Trophoblast cell (in vitro differentiated cells and primary cell): ENCODE measurements at regions not wholly inside any gene's neighbourhood (a gene's known extent, or its start where the extent isn't known, plus 50 kb on each side); places are given as distances from the start of the nearest gene placed in this dataset.

Experiments used
- DNase-seq, 2 donors: peaks; one replicate each; pipeline ENCODE4 v3.0.0-alpha.2; 2016
- H2AFZ ChIP-seq: 2 replicates; pipeline ENCODE4 v1.6.1; 2013; ENCODE audit warnings: low read length, moderate library complexity, mild to moderate bottlenecking; ENCODE audit not compliant: insufficient read depth, poor library complexity
- H2AK5ac ChIP-seq: 2 replicates; pipeline ENCODE4 v1.6.1; 2013; ENCODE audit warnings: mild to moderate bottlenecking, low read length
- H2BK120ac ChIP-seq: 2 replicates; pipeline ENCODE4 v1.6.1; 2013; ENCODE audit warnings: low read length, mild to moderate bottlenecking, moderate library complexity; ENCODE audit not compliant: insufficient read depth, poor library complexity
- H2BK12ac ChIP-seq: 2 replicates; pipeline ENCODE4 v1.6.1; 2013; ENCODE audit warnings: mild to moderate bottlenecking, low read length, moderate library complexity
- H2BK5ac ChIP-seq: 2 replicates; pipeline ENCODE4 v1.6.1; 2013; ENCODE audit warnings: low read length, low read depth, moderate library complexity, mild to moderate bottlenecking; ENCODE audit not compliant: poor library complexity
- H3K14ac ChIP-seq: 2 replicates; pipeline ENCODE4 v1.6.1; 2013; ENCODE audit warnings: mild to moderate bottlenecking, low read length
- H3K18ac ChIP-seq: 2 replicates; pipeline ENCODE4 v1.6.1; 2013; ENCODE audit warnings: mild to moderate bottlenecking, low read length
- H3K23ac ChIP-seq: 2 replicates; pipeline ENCODE4 v1.6.1; 2013; ENCODE audit warnings: low read length
- H3K27ac ChIP-seq: 2 replicates; pipeline ENCODE4 v1.5.1; 2013; ENCODE audit warnings: low read depth, mild to moderate bottlenecking, inconsistent platforms, low read length, moderate library complexity
- H3K27me3 ChIP-seq: 2 replicates; pipeline ENCODE4 v1.6.1; 2013; ENCODE audit warnings: inconsistent platforms, mild to moderate bottlenecking, low read length, moderate library complexity; ENCODE audit not compliant: insufficient read depth
- H3K36me3 ChIP-seq, 2 experiments: 1 replicate in 1 of 2; 2 replicates in 1 of 2; pipeline ENCODE4 v1.6.1; 2013; ENCODE audit warnings: low read length in 2 of 2, mild to moderate bottlenecking in 2 of 2, moderate library complexity in 1 of 2; ENCODE audit not compliant: insufficient read depth in 2 of 2, control insufficient read depth in 1 of 2
- H3K4ac ChIP-seq: 2 replicates; pipeline ENCODE4 v1.6.1; 2013; ENCODE audit warnings: low read depth, mild to moderate bottlenecking, low read length, moderate library complexity
- H3K4me1 ChIP-seq, 2 experiments: 1 replicate in 1 of 2; 2 replicates in 1 of 2; pipeline ENCODE4 v1.6.1; 2013; ENCODE audit warnings: low read length in 2 of 2, mild to moderate bottlenecking in 2 of 2, moderate library complexity in 1 of 2; ENCODE audit not compliant: insufficient read depth in 2 of 2, control insufficient read depth in 1 of 2
- H3K4me2 ChIP-seq: 2 replicates; pipeline ENCODE4 v1.6.1; 2013; ENCODE audit warnings: inconsistent platforms, mild to moderate bottlenecking, low read length, moderate library complexity
- H3K4me3 ChIP-seq: 2 replicates; pipeline ENCODE4 v1.5.1; 2013; ENCODE audit warnings: mild to moderate bottlenecking, low read depth, low read length, inconsistent platforms
- H3K79me1 ChIP-seq: one replicate; pipeline ENCODE4 v1.6.1; 2013; ENCODE audit warnings: low read length
- H3K79me2 ChIP-seq: 2 replicates; pipeline ENCODE4 v1.6.1; 2013; ENCODE audit warnings: low read length, mild to moderate bottlenecking; ENCODE audit not compliant: control insufficient read depth, insufficient read depth, poor library complexity
- H3K9ac ChIP-seq: 2 replicates; pipeline ENCODE4 v1.6.1; 2013; ENCODE audit warnings: mild to moderate bottlenecking, low read length
- H3K9me3 ChIP-seq: 2 replicates; pipeline ENCODE4 v1.6.1; 2013; ENCODE audit warnings: low read depth, mild to moderate bottlenecking, control low read depth, inconsistent platforms, low read length; ENCODE audit not compliant: insufficient read depth
- H4K12ac ChIP-seq: 2 replicates; pipeline ENCODE4 v1.6.1; 2013; ENCODE audit warnings: low read depth, mild to moderate bottlenecking, low read length, moderate library complexity
- H4K8ac ChIP-seq: 2 replicates; pipeline ENCODE4 v1.6.1; 2013; ENCODE audit warnings: low read depth, mild to moderate bottlenecking, low read length, moderate library complexity
- H4K91ac ChIP-seq: one replicate; pipeline ENCODE4 v1.6.1; 2013; ENCODE audit warnings: low read depth, mild to moderate bottlenecking, low read length, moderate library complexity
- WGBS: extraction: QIAGEN DNeasy Blood & Tissue Kit; methylation state at CpG from one replicate; pipeline ENCODE4 v1.1.7; 2013; ENCODE audit warnings: missing lambda C conversion rate; ENCODE audit not compliant: insufficient read length, insufficient coverage; ENCODE audit errors: extremely low coverage; 5-methylcytosine and 5-hydroxymethylcytosine counted together

GRCh38 chr4:12746221-12746620, 737.9 kb downstream of the RAB28 start:
- no peak overlapping the region for H3K4me3 ChIP-seq
- no peaks in the 10 kb centered on the region for H3K79me2 ChIP-seq
- H3K23ac ChIP-seq, result no peak overlapping the region
- no peaks in the 10 kb centered on the region for H3K27me3 ChIP-seq
- H2BK12ac ChIP-seq, result no peak overlapping the region
- H2BK120ac ChIP-seq, result no peak overlapping the region
- H2BK5ac ChIP-seq, result no peak overlapping the region
- H3K18ac ChIP-seq, result no peak overlapping the region
- H3K9me3 ChIP-seq, result no peaks in the 10 kb centered on the region
- H3K4me2 ChIP-seq, result no peak overlapping the region
- no peaks in the 10 kb centered on the region for H3K79me1 ChIP-seq
- no peaks in the 10 kb centered on the region for H3K36me3 ChIP-seq
- H2AFZ ChIP-seq, result no peak overlapping the region
- H2AK5ac ChIP-seq, result no peak overlapping the region
- H3K27ac ChIP-seq, result no peak overlapping the region
- H3K4me1 ChIP-seq, result no peaks in the 10 kb centered on the region
- no peak overlapping the region for H4K12ac ChIP-seq
- H3K14ac ChIP-seq, result no peak overlapping the region
- no peak overlapping the region for H4K91ac ChIP-seq
- no peak overlapping the region for H4K8ac ChIP-seq
- H3K9ac ChIP-seq, result no peak overlapping the region
- no CpG with 5 or more reads among the region's 13 CpGs for WGBS
- no peak overlapping the region for H3K4ac ChIP-seq
- no peak for DNase-seq

DNA sequence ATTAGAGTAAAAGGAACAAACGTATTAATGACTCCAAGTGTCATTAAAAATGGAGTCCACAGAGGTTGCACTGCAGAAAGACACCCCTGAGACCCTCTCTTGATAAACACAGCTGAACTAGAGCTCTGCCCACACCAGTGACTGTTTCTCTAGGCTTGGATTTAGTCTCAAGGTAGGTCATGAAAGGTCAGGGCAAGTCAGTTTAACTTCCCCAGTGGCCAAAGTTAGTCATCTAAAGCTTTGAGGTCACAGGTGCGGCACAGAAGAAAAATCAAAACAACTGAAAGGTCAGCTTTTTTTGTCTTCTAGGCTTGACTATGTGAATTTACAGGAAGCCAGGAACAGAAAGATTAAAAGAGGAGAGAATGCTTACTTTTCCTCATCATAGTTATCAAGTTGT, 749.6 kb downstream of the RAB28 start:
- H3K23ac ChIP-seq, result no peak overlapping the region
- no CpG with 5 or more reads among the region's 2 CpGs for WGBS

DNA sequence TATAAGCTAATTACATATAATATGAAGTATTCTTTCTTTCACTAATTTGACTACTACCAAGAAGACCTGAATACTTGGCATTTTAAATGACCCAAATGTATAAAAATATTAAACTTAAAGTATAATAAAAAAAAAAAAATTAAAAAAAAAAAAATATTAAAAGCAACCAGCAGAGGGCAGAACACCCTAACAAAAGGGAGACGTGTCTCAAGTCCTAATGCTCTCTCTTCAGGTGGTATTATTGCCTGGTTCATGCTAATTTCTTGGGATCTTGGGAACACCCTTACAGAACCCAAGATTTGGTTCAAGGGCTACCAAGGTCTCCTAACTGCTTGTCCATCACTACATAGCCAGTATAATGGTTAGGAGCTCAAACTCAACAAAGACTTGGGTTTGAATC, 754.8 kb downstream of the RAB28 start:
- Histone ChIP-seq H2BK5ac (no peak overlapping the region), H2BK12ac (no peak overlapping the region), H3K9me3 (no peaks in the 10 kb centered on the region), H2BK120ac (no peak overlapping the region), H3K4me3 (no peak overlapping the region), H3K4me1 (no peaks in the 10 kb centered on the region), H3K36me3 (no peaks in the 10 kb centered on the region), H3K79me1 (no peaks in the 10 kb centered on the region), H3K18ac (no peak overlapping the region), H2AK5ac (no peak overlapping the region), H4K8ac (no peak overlapping the region), H4K91ac (no peak overlapping the region), H3K79me2 (no peaks in the 10 kb centered on the region), H3K9ac (no peak overlapping the region), H3K27me3 (no peaks in the 10 kb centered on the region), H3K4ac (no peak overlapping the region), H4K12ac (no peak overlapping the region), H3K27ac (no peak overlapping the region), H3K14ac (no peak overlapping the region), H2AFZ (no peak overlapping the region), H3K23ac (no peak overlapping the region), H3K4me2 (no peak overlapping the region)
- DNase-seq, result peak in 1 of 2 donors; percentile 50
- WGBS, result no CpG with 5 or more reads among the region's 1 CpG

More for the DNA sequence above, 749.6 kb downstream of the RAB28 start:
- H3K4me3 ChIP-seq, result no peak overlapping the region
- no peaks in the 10 kb centered on the region for H3K4me1 ChIP-seq
- H3K4ac ChIP-seq, result no peak overlapping the region
- no peak overlapping the region for H2BK12ac ChIP-seq
- no peak overlapping the region for H4K91ac ChIP-seq
- H3K14ac ChIP-seq, result no peak overlapping the region
- H3K9ac ChIP-seq, result no peak overlapping the region
- H4K12ac ChIP-seq, result no peak overlapping the region
- no peaks in the 10 kb centered on the region for H3K36me3 ChIP-seq
- no peaks in the 10 kb centered on the region for H3K27me3 ChIP-seq
- H2BK120ac ChIP-seq, result no peak overlapping the region
- H2AFZ ChIP-seq, result no peak overlapping the region
- no peak overlapping the region for H2BK5ac ChIP-seq
- no peak overlapping the region for H3K4me2 ChIP-seq
- H3K79me1 ChIP-seq, result no peaks in the 10 kb centered on the region
- no peak overlapping the region for H3K27ac ChIP-seq
- H3K9me3 ChIP-seq, result no peaks in the 10 kb centered on the region
- no peak overlapping the region for H4K8ac ChIP-seq
- no peak for DNase-seq
- H2AK5ac ChIP-seq, result no peak overlapping the region
- H3K79me2 ChIP-seq, result no peaks in the 10 kb centered on the region
- no peak overlapping the region for H3K18ac ChIP-seq

DNA sequence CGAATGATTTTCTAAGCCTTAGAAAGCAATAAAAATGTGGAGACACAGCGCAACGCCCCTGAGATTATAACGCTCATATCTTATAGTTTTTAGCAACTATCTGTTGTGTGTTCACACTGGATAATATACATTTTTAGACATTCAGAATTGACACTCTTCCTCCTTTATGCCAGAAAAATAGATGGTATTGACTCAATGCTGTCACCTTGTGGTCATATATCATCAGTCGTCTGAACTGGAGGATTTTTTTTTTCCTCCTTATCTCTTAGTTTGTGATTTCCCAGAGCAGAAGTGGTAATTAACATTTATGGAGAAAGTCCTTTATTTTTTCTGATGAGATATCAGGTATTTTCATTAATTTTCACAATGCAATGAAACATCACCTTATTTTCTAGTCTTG, 759.6 kb downstream of the RAB28 start:
- H3K4me2 ChIP-seq, result no peak overlapping the region
- H2BK12ac ChIP-seq, result no peak overlapping the region
- no peaks in the 10 kb centered on the region for H3K36me3 ChIP-seq
- H3K4me1 ChIP-seq, result no peaks in the 10 kb centered on the region
- H4K12ac ChIP-seq, result no peak overlapping the region
- no peaks in the 10 kb centered on the region for H3K9me3 ChIP-seq
- no peak overlapping the region for H2BK5ac ChIP-seq
- H3K18ac ChIP-seq, result no peak overlapping the region
- no CpG with 5 or more reads among the region's 5 CpGs for WGBS
- no peak overlapping the region for H3K14ac ChIP-seq
- H4K91ac ChIP-seq, result no peak overlapping the region
- H3K27me3 ChIP-seq, result no peaks in the 10 kb centered on the region
- no peak overlapping the region for H3K9ac ChIP-seq
- no peak overlapping the region for H3K27ac ChIP-seq
- DNase-seq, result peak in 1 of 2 donors; percentile 38
- no peak overlapping the region for H3K4me3 ChIP-seq
- no peak overlapping the region for H3K4ac ChIP-seq
- H2AFZ ChIP-seq, result no peak overlapping the region
- H2AK5ac ChIP-seq, result no peak overlapping the region
- no peak overlapping the region for H4K8ac ChIP-seq
- no peaks in the 10 kb centered on the region for H3K79me2 ChIP-seq
- no peak overlapping the region for H3K23ac ChIP-seq
- H2BK120ac ChIP-seq, result no peak overlapping the region
- no peaks in the 10 kb centered on the region for H3K79me1 ChIP-seq
